OCI-M1 (cell line): ENCODE measurements at regions not wholly inside any gene's neighbourhood (a gene's known extent, or its start where the extent isn't known, plus 50 kb on each side); places are given as distances from the start of the nearest gene placed in this dataset.
"Not testable (repeated sequence)": the region's sequence is repeated elsewhere in the genome, so short reads cannot be mapped to it uniquely, and the experiment has no call there.

Experiments
- DNase-seq: peaks from one replicate; lab custom pipeline; 2025; lab: John Stamatoyannopoulos, UW

GRCh38 chr2:242006091-242006634 is 136.6 kb downstream of the RTP5 start:
- not testable (repeated sequence) for DNase-seq

- not testable (repeated sequence) for DNase-seq
These were observed 139.4 kb downstream of the RTP5 start for GRCh38 chr2:242008908-242009307.

- DNase-seq, result not testable (repeated sequence)
These were observed 140.3 kb downstream of the RTP5 start for GRCh38 chr2:242009846-242010245.

- DNase-seq, result not testable (repeated sequence)
These were observed 141.0 kb downstream of the RTP5 start for GRCh38 chr2:242010252-242011166.

GRCh38 chr2:242011167-242011513 is 141.6 kb downstream of the RTP5 start:
- DNase-seq, result peak; percentile 38

GRCh38 chr2:242011516-242011915 is 142.0 kb downstream of the RTP5 start:
- peak; percentile 22 for DNase-seq

GRCh38 chr2:242011991-242012764 is 142.6 kb downstream of the RTP5 start:
- no peak for DNase-seq

GRCh38 chr2:242012956-242013764 is 143.6 kb downstream of the RTP5 start:
- DNase-seq, result no peak

GRCh38 chr2:242013771-242014170 is 144.2 kb downstream of the RTP5 start:
- DNase-seq, result no peak

- DNase-seq, result no peak
These were observed 145.9 kb downstream of the RTP5 start for GRCh38 chr2:242015108-242016065.

- DNase-seq, result no peak
These were observed 147.6 kb downstream of the RTP5 start for GRCh38 chr2:242017086-242017485.

- not testable (repeated sequence) for DNase-seq
These were observed 148.9 kb downstream of the RTP5 start for GRCh38 chr2:242018416-242018815.

GRCh38 chr2:242019344-242019743 is 149.8 kb downstream of the RTP5 start:
- DNase-seq, result no peak

GRCh38 chr2:242020196-242021004 is 150.9 kb downstream of the RTP5 start:
- DNase-seq, result peak; percentile 28

GRCh38 chr2:242022550-242023290 is 153.2 kb downstream of the RTP5 start:
- no peak for DNase-seq

- no peak for DNase-seq
These were observed 155.3 kb downstream of the RTP5 start for GRCh38 chr2:242024751-242025355.

GRCh38 chr2:242027676-242028450 is 158.3 kb downstream of the RTP5 start:
- no peak for DNase-seq
